OCI-LY3 (cell line): ENCODE measurements at regions not wholly inside any gene's neighbourhood (a gene's known extent, or its start where the extent isn't known, plus 50 kb on each side); places are given as distances from the start of the nearest gene placed in this dataset.

ENCODE experiments used
- H2AFZ ChIP-seq: fragments of 200-600, 300-600 bp; shearing (Covaris generic); 2 replicates; pipeline ENCODE4 v1.6.0; 2014; ENCODE audit warnings: antibody characterized with exemption, low read depth, low read length
- H3K27ac ChIP-seq: fragments of 200-600, 300-600 bp; sonication (generic); 2 replicates; pipeline ENCODE4 v1.5.1; 2014; ENCODE audit warnings: mild to moderate bottlenecking, low read length, moderate library complexity, mixed read lengths
- H3K27me3 ChIP-seq: fragments of 200-600, 300-600 bp; sonication (generic); 2 replicates; pipeline ENCODE4 v1.6.1; 2014; ENCODE audit warnings: low read depth, low read length, mixed read lengths
- H3K36me3 ChIP-seq: fragments of 200-600, 300-600 bp; sonication (generic); replicated peaks from 2 replicates; pipeline ENCODE3; 2014; ENCODE audit warnings: low read depth, low read length, mixed read lengths
- H3K4me1 ChIP-seq: fragments of 300-600, 200-600 bp; sonication (generic); 2 replicates; pipeline ENCODE4 v1.6.1; 2014; ENCODE audit warnings: low read length, mixed read lengths
- H3K4me2 ChIP-seq: fragments of 200-600, 300-600 bp; sonication (generic); 2 replicates; pipeline ENCODE4 v1.6.1; 2014; ENCODE audit warnings: low read length, mixed read lengths
- H3K4me3 ChIP-seq: fragments of 300-600, 200-600 bp; sonication (generic); 2 replicates; pipeline ENCODE4 v1.5.1; 2014; ENCODE audit warnings: antibody characterized with exemption, mild to moderate bottlenecking, low read length, moderate library complexity
- H3K79me2 ChIP-seq: fragments of 300-600, 200-600 bp; shearing (Covaris generic); 2 replicates; pipeline ENCODE4 v1.6.1; 2014; ENCODE audit warnings: mild to moderate bottlenecking, low read length, mixed read lengths
- H3K9ac ChIP-seq: fragments of 300-600, 200-600 bp; shearing (Covaris generic); 2 replicates; pipeline ENCODE4 v1.6.0; 2014; ENCODE audit warnings: mild to moderate bottlenecking, low read length, moderate library complexity
- H3K9me3 ChIP-seq: fragments of 200-600, 300-600 bp; shearing (Covaris generic); 2 replicates; pipeline ENCODE4 v1.6.1; 2014; ENCODE audit warnings: low read length, mixed read lengths; ENCODE audit not compliant: insufficient read depth
- H4K20me1 ChIP-seq: fragments of 200-600, 300-600 bp; sonication (generic); 2 replicates; pipeline ENCODE4 v1.6.1; 2016; ENCODE audit warnings: low read length, mixed read lengths; ENCODE audit not compliant: insufficient read depth
- CTCF ChIP-seq: fragments of 200-600, 300-600 bp; sonication (generic); IDR thresholded peaks from 2 replicates; pipeline ENCODE4 v1.5.1; 2014; ENCODE audit warnings: antibody characterized with exemption, low read length, low read depth
- EZH2phosphoT487 ChIP-seq: fragments of 200-600 bp; shearing (Covaris generic); IDR thresholded peaks from 2 replicates; pipeline ENCODE4 v1.6.1; 2018; ENCODE audit warnings: antibody characterized with exemption, mixed run types, low read depth

GRCh38 chr2:56576001-56576400, 392.2 kb downstream of the CCDC85A start:
- H3K9me3 ChIP-seq, result peaks cover 3% of the 10 kb centered on the region; the same call in 1 of the 2 replicates
- H3K36me3 ChIP-seq, result no peaks in the 10 kb centered on the region
- H3K4me1 ChIP-seq, result no peaks in the 10 kb centered on the region
- TF ChIP-seq CTCF (no peak), EZH2phosphoT487 (no peak)
- H3K27ac ChIP-seq, result no peak overlapping the region
- H3K27me3 ChIP-seq, result no peaks in the 10 kb centered on the region
- H3K4me3 ChIP-seq, result no peak overlapping the region
- H3K79me2 ChIP-seq, result no peaks in the 10 kb centered on the region
- H2AFZ ChIP-seq, result no peak overlapping the region
- H3K9ac ChIP-seq, result no peak overlapping the region
- no peaks in the 10 kb centered on the region for H4K20me1 ChIP-seq
- no peak overlapping the region for H3K4me2 ChIP-seq

- no peaks in the 10 kb centered on the region for H3K79me2 ChIP-seq
- H3K27me3 ChIP-seq, result no peaks in the 10 kb centered on the region
- no peak overlapping the region for H3K4me2 ChIP-seq
- no peaks in the 10 kb centered on the region for H3K36me3 ChIP-seq
- no peak overlapping the region for H3K9ac ChIP-seq
- no peaks in the 10 kb centered on the region for H4K20me1 ChIP-seq
- H3K27ac ChIP-seq, result no peak overlapping the region
- no peak for TF ChIP-seq CTCF
- no peak for TF ChIP-seq EZH2phosphoT487
- no peak overlapping the region for H2AFZ ChIP-seq
- no peaks in the 10 kb centered on the region for H3K4me1 ChIP-seq
- no peak overlapping the region for H3K4me3 ChIP-seq
- H3K9me3 ChIP-seq, result peaks cover 3% of the 10 kb centered on the region; the same call in 1 of the 2 replicates
Observed at GRCh38 chr2:56580242-56580641, 396.5 kb downstream of the CCDC85A start.

GRCh38 chr2:56582570-56582969, 398.8 kb downstream of the CCDC85A start:
- no peaks in the 10 kb centered on the region for H3K79me2 ChIP-seq
- H3K27me3 ChIP-seq, result no peaks in the 10 kb centered on the region
- no peak overlapping the region for H3K27ac ChIP-seq
- H3K9ac ChIP-seq, result no peak overlapping the region
- no peaks in the 10 kb centered on the region for H3K9me3 ChIP-seq
- H3K36me3 ChIP-seq, result no peaks in the 10 kb centered on the region
- H2AFZ ChIP-seq, result no peak overlapping the region
- no peaks in the 10 kb centered on the region for H4K20me1 ChIP-seq
- H3K4me2 ChIP-seq, result no peak overlapping the region
- H3K4me1 ChIP-seq, result no peaks in the 10 kb centered on the region
- H3K4me3 ChIP-seq, result no peak overlapping the region
- no peak for TF ChIP-seq CTCF
- no peak for TF ChIP-seq EZH2phosphoT487

GRCh38 chr2:56583796-56584315, 400.1 kb downstream of the CCDC85A start:
- H3K9ac ChIP-seq, result no peak overlapping the region
- no peaks in the 10 kb centered on the region for H3K79me2 ChIP-seq
- H3K36me3 ChIP-seq, result no peaks in the 10 kb centered on the region
- no peak overlapping the region for H3K27ac ChIP-seq
- no peaks in the 10 kb centered on the region for H4K20me1 ChIP-seq
- H3K4me3 ChIP-seq, result no peak overlapping the region
- no peak for TF ChIP-seq EZH2phosphoT487
- no peak for TF ChIP-seq CTCF
- H3K27me3 ChIP-seq, result no peaks in the 10 kb centered on the region
- H3K4me2 ChIP-seq, result no peak overlapping the region
- no peaks in the 10 kb centered on the region for H3K4me1 ChIP-seq
- H2AFZ ChIP-seq, result no peak overlapping the region
- H3K9me3 ChIP-seq, result no peaks in the 10 kb centered on the region
